ENCODE measurements at regions not wholly inside any gene's neighbourhood (a gene's known extent, or its start where the extent isn't known, plus 50 kb on each side); places are given as distances from the start of the nearest gene placed in this dataset.

- Histone ChIP-seq H3K27ac (replicated peaks) (no peak overlapping the region), H3K27me3 (ENCODE audit: insufficient read depth, poor library complexity, severe bottlenecking) (no peaks in the 10 kb centered on the region), H3K4me3 (replicated peaks; ENCODE audit: insufficient read depth, low read length) (no peak overlapping the region)
- TF ChIP-seq POLR2AphosphoS5 (IDR thresholded peaks at IDR 0.05; ENCODE audit: low read depth), result no peak
- TF ChIP-seq SPI1 (IDR thresholded peaks at IDR 0.05; ENCODE audit: borderline replicate concordance, low read depth), result no peak
- TF ChIP-seq CTCF (IDR thresholded peaks at IDR 0.05; ENCODE audit: insufficient read depth, low read length), result no peak
- no peak for TF ChIP-seq GABPA (IDR thresholded peaks at IDR 0.05; ENCODE audit: low read depth)
- no peak for TF ChIP-seq REST (IDR thresholded peaks at IDR 0.05; ENCODE audit: insufficient replicate concordance, low read depth)
- no peak for DNase-seq (ENCODE audit: low read depth in 1 of 2, low spot score in 1 of 2)
Measured at GRCh38 chr1:172977296-172978017, 73.3 kb downstream of the TNFSF18 start.

GRCh38 chr1:172978595-172978994, 72.1 kb downstream of the TNFSF18 start:
- Histone ChIP-seq H3K27ac (replicated peaks) (no peak overlapping the region), H3K4me3 (replicated peaks; ENCODE audit: insufficient read depth, low read length) (no peak overlapping the region), H3K27me3 (ENCODE audit: insufficient read depth, poor library complexity, severe bottlenecking) (no peaks in the 10 kb centered on the region)
- DNase-seq (ENCODE audit: low read depth in 1 of 2, low spot score in 1 of 2), result no peak
- TF ChIP-seq CTCF (IDR thresholded peaks at IDR 0.05; ENCODE audit: insufficient read depth, low read length) (no peak), GABPA (IDR thresholded peaks at IDR 0.05; ENCODE audit: low read depth) (no peak), SPI1 (IDR thresholded peaks at IDR 0.05; ENCODE audit: borderline replicate concordance, low read depth) (no peak), REST (IDR thresholded peaks at IDR 0.05; ENCODE audit: insufficient replicate concordance, low read depth) (no peak), POLR2AphosphoS5 (IDR thresholded peaks at IDR 0.05; ENCODE audit: low read depth) (no peak)

GRCh38 chr1:172979828-172980227, 70.9 kb downstream of the TNFSF18 start:
- H3K27ac ChIP-seq (replicated peaks), result no peak overlapping the region
- no peak overlapping the region for H3K4me3 ChIP-seq (replicated peaks; ENCODE audit: insufficient read depth, low read length)
- no peaks in the 10 kb centered on the region for H3K27me3 ChIP-seq (ENCODE audit: insufficient read depth, poor library complexity, severe bottlenecking)
- TF ChIP-seq CTCF (IDR thresholded peaks at IDR 0.05; ENCODE audit: insufficient read depth, low read length), result no peak
- TF ChIP-seq REST (IDR thresholded peaks at IDR 0.05; ENCODE audit: insufficient replicate concordance, low read depth), result no peak
- no peak for TF ChIP-seq SPI1 (IDR thresholded peaks at IDR 0.05; ENCODE audit: borderline replicate concordance, low read depth)
- TF ChIP-seq GABPA (IDR thresholded peaks at IDR 0.05; ENCODE audit: low read depth), result no peak
- TF ChIP-seq POLR2AphosphoS5 (IDR thresholded peaks at IDR 0.05; ENCODE audit: low read depth), result no peak
- no peak for DNase-seq (ENCODE audit: low read depth in 1 of 2, low spot score in 1 of 2)
